ENCODE measurements at regions not wholly inside any gene's neighbourhood (a gene's known extent, or its start where the extent isn't known, plus 50 kb on each side); places are given as distances from the start of the nearest gene placed in this dataset.

DNA sequence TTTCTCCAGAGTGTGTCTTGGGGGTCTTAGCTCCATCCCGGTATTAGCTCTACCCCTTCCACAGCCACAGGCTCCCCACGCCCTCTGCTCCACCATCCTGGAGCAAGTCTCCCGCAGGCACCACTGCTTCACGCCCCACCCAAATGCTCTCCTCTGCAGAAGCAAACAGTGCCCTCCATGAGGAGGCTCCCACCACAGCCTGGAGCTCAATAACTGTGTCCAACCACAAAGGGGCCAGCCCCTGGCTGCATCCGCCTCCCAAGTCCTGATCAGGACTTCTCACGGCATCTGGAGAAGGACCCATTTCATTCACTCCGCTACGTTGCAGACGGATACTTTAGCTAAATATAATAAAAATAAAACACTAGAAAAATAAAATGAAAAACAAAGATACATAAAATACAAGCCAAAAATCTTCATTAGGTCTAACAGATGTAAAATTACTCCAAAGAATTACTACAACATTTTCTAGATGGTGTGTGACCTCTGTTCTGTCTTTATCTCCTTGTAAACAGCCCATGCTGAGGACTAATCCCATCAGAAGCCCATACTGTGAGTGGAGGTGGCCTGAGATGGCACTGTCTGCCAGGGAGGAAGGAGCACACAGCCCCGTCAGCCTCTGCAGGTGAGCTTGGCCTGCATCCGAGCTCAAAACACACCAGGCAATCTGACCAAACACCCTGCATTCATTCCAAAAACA lies 210.8 kb upstream of the RAB6C start:
- DNase-seq (ENCODE audit: low read depth), result no peak

DNA sequence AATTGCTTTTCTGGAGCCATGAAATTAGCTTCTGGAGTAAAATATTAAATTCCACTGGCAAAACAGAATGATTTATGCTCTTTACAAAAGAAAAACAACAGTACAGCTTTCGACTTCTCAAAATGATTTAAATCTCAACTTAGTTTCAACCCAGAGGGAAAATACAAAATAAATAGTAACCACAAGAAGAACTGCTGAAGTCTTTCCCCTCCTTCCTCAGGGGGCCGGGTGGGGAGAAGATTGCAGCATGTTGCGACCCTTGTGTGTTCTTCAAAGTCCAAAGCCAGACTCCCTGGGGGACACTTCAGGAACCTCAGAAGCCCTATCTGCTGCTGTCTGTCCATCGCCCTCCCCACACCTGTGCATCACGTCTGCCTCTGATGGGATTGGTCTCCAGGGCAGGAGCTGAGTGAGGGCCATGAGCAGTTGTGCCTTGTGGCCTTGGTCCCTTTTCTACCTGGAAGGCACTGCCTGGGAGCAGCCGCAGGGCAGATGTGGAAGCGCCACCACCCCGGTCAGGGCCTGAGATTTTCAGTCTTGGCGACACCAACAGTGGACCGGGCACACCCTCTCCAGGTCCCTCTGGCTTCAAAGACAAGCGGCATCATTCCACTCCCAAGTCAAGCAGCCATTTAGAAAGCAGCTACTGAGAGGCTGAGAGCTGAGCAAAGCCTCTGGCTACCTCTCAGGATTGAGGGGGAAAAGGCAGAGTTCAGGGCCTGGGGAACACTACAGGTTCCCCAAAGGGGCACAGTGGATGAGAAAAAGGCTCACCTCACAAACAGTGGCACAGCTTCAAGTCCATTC lies 210.1 kb upstream of the RAB6C start:
- DNase-seq (ENCODE audit: low read depth), result no peak

DNA sequence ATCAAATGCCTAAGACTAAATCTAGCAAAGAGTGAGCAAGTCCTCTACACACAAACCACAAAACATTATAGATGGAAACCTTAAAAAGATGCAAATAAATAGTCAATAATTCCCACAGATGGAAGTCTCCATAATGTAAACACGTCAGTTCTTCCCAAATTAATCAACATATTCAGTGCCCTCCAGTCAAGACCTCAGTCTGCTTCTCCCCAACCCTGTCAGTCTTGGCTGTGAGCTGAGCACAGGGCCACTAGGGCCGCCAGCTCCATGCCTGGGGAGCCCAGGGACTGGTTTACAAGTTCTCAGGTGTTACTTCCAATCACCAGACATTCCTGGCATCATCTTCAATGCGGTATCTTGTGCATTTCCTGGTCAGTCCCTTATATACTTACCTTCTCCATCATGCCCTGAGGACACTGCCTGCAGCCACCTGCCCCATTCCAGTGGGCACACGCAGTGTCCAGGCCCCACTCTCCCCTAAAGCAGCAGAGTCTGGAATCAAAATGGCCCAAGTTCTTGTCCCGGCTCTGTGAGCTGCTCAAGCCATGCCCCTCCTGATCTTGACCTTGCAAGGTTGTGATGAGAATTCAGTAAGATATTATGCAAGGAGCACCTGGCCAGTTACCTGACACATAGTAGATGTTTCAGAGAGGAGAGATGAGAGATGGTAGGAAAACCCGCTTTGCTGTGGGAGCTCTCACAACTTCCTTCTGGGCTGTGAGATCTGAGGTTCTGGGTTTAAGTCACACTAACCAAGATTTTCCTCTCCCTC lies 207.9 kb upstream of the RAB6C start:
- no peak for DNase-seq (ENCODE audit: low read depth)

DNA sequence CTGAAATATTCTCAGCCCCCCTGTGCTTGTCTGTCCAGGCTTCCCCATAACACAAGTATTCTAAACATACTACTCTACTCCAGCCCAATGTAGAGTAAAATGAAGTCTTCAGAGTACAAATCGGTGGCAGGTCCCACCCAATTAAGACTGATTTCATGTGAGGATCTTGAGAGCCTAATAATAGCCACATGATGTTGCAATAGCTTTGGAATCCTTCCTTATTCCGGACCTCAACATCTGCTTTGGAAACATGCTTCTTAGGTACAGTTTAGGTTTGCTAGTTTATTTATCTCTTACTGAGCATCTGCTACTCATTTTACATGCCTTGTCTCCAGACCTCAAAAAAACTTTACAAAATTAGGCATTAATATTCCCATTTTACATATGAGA lies 207.3 kb upstream of the RAB6C start:
- no peak for DNase-seq (ENCODE audit: low read depth)

GRCh38 chr2:129775952-129776653 lies 203.4 kb upstream of the RAB6C start:
- no peak for DNase-seq (ENCODE audit: low read depth)

DNA sequence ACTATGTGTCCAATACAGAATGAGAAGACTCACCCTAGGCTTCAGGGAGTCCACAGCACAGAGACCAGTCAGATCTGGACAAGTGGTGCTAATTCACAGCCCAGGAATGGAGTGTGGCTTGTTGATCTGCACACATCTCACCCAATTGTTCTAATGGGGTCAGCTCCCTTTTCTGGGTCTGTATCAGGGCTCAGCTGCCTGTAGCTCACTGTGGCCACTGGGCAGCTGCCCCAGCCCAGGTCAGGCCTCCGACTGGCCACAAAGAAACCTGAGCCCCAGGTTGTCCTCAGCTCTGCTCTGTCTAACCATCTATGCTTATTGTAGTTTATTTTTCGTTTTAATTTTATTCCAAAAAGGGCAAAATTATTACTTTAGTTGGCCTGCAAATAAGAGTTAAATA lies 202.3 kb upstream of the RAB6C start:
- DNase-seq (ENCODE audit: low read depth), result no peak

- no peak for DNase-seq (ENCODE audit: low read depth)
Measured at GRCh38 chr2:129777762-129778583, 201.5 kb upstream of the RAB6C start.

- DNase-seq (ENCODE audit: low read depth), result no peak
Measured at GRCh38 chr2:129778584-129778877, 200.9 kb upstream of the RAB6C start.

- DNase-seq (ENCODE audit: low read depth), result no peak
Measured at GRCh38 chr2:129779783-129780182, 199.7 kb upstream of the RAB6C start.

GRCh38 chr2:129780316-129781270 lies 198.9 kb upstream of the RAB6C start:
- no peak for DNase-seq (ENCODE audit: low read depth)

GRCh38 chr2:129781749-129782632 lies 197.5 kb upstream of the RAB6C start:
- DNase-seq (ENCODE audit: low read depth), result no peak

- DNase-seq (ENCODE audit: low read depth), result no peak
Measured at GRCh38 chr2:129782633-129782990, 196.9 kb upstream of the RAB6C start.

DNA sequence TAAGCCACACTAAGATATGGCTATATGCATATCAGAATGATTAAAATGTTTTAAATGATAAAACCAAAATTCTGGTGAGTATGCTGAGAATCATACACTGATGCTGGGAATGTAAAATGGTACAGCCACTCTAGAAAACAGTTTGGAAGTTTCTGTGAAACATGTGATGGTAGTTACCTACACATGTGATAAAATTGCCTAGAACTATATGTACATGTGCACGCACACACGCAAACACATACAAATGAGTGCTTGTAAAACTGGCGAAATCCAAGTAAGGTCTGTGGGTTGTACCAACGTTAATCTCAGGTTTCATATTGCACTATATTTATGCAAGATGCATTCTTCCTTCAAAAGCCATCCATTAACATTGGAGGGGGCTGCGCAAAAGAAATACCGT lies 195.0 kb upstream of the RAB6C start:
- no peak for DNase-seq (ENCODE audit: low read depth)

DNA sequence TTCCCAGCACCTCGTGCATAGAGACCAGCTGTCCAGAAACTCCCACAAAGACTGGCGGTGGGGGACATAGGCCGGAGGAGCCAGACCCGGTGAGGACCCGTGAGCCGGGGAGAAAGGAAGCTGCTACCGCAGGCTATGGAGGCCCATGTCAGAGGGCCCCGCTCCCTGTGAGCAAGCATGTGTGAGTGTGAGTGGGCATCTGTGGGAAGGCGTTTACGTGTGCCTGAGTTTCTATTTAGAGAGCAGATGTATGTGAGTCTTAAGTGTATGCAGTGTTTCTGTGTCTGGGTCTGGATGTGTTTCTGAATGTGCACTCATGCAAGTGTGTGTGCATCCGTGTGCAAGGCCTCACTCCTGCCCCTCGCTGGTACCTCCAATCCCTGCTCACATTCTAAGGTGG lies 187.8 kb upstream of the RAB6C start:
- no peak for DNase-seq (ENCODE audit: low read depth)

DNA sequence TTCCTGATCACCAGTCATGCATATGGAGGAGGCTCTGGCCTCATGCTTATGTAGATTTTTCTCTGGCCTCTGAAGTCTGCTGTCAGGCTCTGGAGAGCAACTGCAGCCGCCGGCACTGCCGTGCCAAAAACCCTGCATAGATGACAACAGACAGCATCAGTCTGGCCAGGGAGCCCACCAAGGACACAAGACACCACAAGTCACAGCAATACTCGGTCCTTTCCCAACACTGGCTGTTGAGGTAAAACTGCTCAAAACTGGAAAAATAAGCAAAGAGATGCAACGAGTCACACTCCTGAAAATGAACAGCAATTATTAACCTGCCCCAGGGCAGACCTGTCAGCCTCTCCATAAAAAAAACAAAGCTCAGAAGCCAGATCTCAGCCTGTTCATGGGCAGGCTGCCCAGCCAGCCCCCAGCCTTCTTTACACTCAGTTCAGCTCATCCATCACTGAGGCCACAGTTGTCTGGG lies 186.0 kb upstream of the RAB6C start:
- no peak for DNase-seq (ENCODE audit: low read depth)

- DNase-seq (ENCODE audit: low read depth), result no peak
Measured at GRCh38 chr2:129794116-129794515, 185.3 kb upstream of the RAB6C start.

GRCh38 chr2:129794540-129794939 lies 184.9 kb upstream of the RAB6C start:
- no peak for DNase-seq (ENCODE audit: low read depth)

DNA sequence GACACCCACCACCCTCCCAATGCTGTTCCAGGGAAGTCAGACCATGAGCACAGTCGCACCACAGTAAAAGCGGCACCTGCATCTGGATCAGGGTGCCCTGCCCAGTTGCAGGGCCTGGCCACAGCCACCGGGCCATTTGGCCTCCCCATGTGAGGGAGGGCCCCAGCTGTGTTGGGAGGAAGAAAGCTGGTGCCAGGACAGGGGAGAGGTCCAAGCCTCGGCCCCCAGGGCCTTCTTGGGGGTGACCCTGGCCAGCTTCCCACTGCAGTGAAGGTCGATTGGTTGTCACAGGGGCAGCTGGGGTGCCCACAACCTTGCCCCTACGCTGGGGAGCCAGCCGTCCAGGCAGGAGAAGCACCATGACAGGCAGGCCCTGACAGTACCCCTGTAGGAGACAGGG lies 183.2 kb upstream of the RAB6C start:
- no peak for DNase-seq (ENCODE audit: low read depth)

GRCh38 chr2:129796801-129797488 lies 182.5 kb upstream of the RAB6C start:
- DNase-seq (ENCODE audit: low read depth), result no peak

All from GM04504 (cell line).